IPS-15b (cell line): ENCODE measurements at regions not wholly inside any gene's neighbourhood (a gene's known extent, or its start where the extent isn't known, plus 50 kb on each side); places are given as distances from the start of the nearest gene placed in this dataset.
A peak's percentile ranks its signal among the peaks of the same experiment; 100 is the strongest.
"Not testable (repeated sequence)": the region's sequence is repeated elsewhere in the genome, so short reads cannot be mapped to it uniquely, and the experiment has no call there.

Experiments
- H3K27me3 ChIP-seq: one replicate; pipeline ENCODE4 v1.6.1; 2013; ENCODE audit warnings: low read length; ENCODE audit not compliant: control insufficient read depth, insufficient read depth
- H3K36me3 ChIP-seq: one replicate; pipeline ENCODE4 v1.6.1; 2013; ENCODE audit warnings: low read length; ENCODE audit not compliant: control insufficient read depth, insufficient read depth
- H3K4me1 ChIP-seq: one replicate; pipeline ENCODE4 v1.6.1; 2013; ENCODE audit warnings: mild to moderate bottlenecking, low read length; ENCODE audit not compliant: control insufficient read depth, insufficient read depth
- H3K4me3 ChIP-seq: one replicate; pipeline ENCODE4 v1.5.1; 2013; ENCODE audit warnings: low read depth, low read length
- H3K9ac ChIP-seq: one replicate; pipeline ENCODE4 v1.6.1; 2013; ENCODE audit warnings: low read depth, mild to moderate bottlenecking, low read length
- H3K9me3 ChIP-seq: one replicate; pipeline ENCODE4 v1.6.1; 2013; ENCODE audit warnings: mild to moderate bottlenecking, low read length; ENCODE audit not compliant: control insufficient read depth, insufficient read depth

DNA sequence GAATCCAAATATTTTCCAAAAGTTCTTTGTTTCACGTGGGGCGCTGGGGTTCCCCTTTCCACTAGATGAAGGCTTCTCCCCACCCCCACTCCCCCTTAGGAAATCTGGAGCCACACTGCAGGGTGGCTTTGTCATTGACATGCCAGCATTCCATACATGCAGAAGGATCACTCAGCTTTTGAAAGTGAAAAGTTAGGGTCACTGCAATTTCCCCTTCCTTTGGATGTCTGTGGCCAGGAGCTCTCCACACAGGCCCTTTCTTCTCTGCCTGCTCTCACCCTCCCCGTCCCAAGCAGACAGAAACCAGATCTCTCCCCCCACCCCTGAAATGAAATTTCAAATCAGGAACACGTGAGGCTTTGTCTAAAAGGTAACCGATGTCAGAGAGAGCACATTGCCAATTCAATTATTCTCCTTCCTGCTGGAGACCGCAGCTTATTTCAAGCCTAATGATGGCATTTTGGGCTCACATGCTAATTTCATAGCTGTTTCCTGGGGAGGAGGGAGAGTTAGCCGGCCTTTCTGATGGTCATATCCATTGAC, 153.9 kb upstream of the RFLNA start:
- Histone ChIP-seq H3K4me3 (peak overlapping the region; percentile 2), H3K9ac (peak overlapping the region; percentile 14), H3K4me1 (peaks cover 9% of the 10 kb centered on the region), H3K9me3 (peaks cover 18% of the 10 kb centered on the region), H3K27me3 (no peaks in the 10 kb centered on the region), H3K36me3 (no peaks in the 10 kb centered on the region)

DNA sequence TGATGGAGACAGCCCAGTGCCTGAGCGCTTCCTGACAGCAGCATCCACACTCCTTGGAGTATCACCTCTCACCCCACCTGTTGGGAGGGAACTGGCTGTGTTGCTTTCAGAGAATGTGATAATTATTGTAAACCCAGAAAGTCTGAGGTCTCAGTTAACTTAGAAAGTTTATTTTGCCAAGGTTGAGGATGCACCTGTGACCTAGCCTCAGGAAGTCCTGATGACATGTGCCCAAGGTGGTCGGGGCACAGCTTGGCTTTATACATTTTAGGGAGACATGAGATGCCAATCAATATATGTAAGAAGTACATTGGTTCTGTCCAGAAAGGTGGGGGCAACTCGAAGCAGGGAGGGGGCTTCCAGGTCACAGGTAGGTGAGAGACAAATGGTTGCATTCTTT, 153.3 kb upstream of the RFLNA start:
- Histone ChIP-seq H3K4me3 (peak overlapping the region; percentile 2), H3K9me3 (peaks cover 18% of the 10 kb centered on the region), H3K9ac (peak overlapping the region; percentile 14)
- not testable (repeated sequence) for H3K36me3 ChIP-seq, H3K27me3 ChIP-seq, H3K4me1 ChIP-seq

DNA sequence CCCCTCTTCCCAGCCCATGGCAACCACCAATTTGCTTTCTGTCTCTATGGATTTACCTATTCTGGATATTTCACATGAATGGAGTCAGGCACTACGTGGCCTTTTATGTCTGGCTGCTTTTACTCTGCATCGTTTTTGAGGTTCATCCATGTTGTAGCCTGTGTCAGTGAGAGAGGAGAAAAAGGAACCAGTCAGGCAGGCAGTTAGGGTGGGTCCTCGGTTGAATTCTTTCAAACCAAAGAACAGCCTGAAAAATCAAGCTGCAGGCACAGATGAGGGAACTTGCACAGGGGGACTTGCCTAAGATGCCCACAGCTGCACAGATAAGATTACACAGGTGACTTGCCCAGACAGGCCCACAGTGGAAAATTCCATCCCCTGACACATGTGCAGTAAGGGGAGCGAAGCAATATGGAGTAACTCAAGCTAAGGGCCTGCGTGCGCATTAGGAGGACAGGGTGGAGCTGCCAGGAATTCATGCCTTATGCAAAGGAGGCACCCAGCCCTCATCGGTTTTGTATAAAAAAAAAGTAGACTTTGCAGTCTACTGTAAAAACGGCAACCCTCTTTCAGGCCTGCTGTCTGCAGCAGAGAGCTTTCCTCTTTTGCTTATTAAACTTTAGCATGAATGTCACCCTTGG, 152.4 kb upstream of the RFLNA start:
- peaks cover 18% of the 10 kb centered on the region for H3K9me3 ChIP-seq
- H3K27me3 ChIP-seq = no peaks in the 10 kb centered on the region
- no peaks in the 10 kb centered on the region for H3K36me3 ChIP-seq
- H3K4me1 ChIP-seq = peaks cover 11% of the 10 kb centered on the region
- H3K9ac ChIP-seq = no peak overlapping the region
- no peak overlapping the region for H3K4me3 ChIP-seq

- H3K36me3 ChIP-seq = no peaks in the 10 kb centered on the region
Measured at GRCh38 chr12:124143726-124144125, 151.2 kb upstream of the RFLNA start.

DNA sequence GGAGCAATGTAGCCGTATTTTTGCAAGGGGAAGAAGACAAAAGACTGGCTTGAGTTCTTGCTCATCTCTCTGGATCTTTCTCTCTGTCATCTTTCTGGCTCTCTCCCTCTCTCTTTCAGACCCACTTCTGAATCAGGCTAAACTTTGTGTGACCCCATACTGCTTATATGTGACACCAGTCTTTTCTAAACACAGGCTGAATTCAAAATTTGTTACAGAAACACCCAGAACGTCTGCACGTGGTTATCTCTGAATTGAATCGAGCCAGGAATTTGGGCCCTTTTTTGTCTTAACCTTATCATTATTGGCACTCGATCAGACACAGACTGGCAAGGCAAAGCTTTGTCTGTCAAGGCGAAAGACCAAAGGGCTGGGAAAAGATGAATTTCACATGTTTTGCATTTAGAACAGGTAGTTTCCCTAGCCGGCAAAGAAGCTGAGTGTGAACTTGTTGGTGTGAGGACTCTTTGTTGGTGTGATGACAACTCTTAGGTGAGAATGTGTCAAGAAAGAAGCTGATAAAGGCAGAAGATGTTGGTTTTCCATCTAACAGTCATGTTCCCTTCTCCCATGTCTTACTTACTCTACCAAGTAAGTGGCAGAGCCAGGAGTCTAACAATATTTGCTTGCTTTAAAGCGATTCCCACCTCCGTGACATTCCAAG, 150.2 kb upstream of the RFLNA start:
- Histone ChIP-seq H3K36me3 (no peaks in the 10 kb centered on the region), H3K4me3 (no peak overlapping the region), H3K9ac (no peak overlapping the region), H3K4me1 (peaks cover 14% of the 10 kb centered on the region), H3K9me3 (peaks cover 18% of the 10 kb centered on the region), H3K27me3 (peaks cover 2% of the 10 kb centered on the region)

More at GRCh38 chr12:124143726-124144125, 151.2 kb upstream of the RFLNA start:
- H3K9ac ChIP-seq = no peak overlapping the region
- H3K4me1 ChIP-seq = peaks cover 14% of the 10 kb centered on the region
- peaks cover 18% of the 10 kb centered on the region for H3K9me3 ChIP-seq
- no peaks in the 10 kb centered on the region for H3K27me3 ChIP-seq
- no peak overlapping the region for H3K4me3 ChIP-seq

DNA sequence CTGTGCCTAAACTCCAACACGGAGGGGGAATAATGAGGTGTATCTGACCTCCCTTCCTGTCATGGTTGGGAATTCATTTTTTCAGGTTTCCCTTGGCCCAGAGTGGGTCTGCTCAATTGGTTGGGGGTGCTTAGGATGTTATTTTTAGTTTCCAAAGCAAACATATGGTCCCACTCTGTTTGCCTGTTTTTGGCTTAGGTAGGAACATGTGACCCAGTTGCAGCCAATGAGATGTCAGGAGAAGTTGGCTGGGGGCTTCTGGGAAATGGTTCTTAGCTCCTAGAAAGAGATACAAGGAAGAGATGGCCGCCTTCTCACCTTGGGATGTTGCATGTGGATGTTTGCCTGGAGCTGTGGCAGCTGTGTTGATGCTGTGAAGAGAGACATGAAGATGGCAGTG, 147.9 kb upstream of the RFLNA start:
- peaks cover 2% of the 10 kb centered on the region for H3K27me3 ChIP-seq
- no peaks in the 10 kb centered on the region for H3K36me3 ChIP-seq

DNA sequence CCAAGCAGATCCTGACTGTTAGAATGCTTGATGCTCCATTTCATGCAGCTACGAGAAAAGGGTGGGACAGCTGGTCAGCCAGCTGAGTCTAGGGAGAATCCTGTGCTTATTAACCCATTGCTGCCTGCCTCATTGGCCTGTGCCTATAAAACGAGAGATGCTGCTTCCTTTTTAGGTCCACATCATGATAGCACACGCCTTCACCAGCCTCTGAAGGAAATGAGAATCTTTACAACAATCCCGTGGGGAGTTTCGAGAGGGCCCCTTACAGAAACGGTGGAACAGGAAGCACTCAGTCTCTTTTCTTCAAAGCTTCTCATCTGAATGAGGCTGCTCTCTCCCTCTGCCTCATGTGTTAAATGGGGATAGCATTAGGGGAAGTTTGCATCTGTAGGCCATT, 147.3 kb upstream of the RFLNA start:
- no peaks in the 10 kb centered on the region for H3K36me3 ChIP-seq

More for the DNA sequence above, 147.9 kb upstream of the RFLNA start:
- Histone ChIP-seq H3K9ac (no peak overlapping the region), H3K9me3 (peaks cover 18% of the 10 kb centered on the region), H3K4me3 (no peak overlapping the region), H3K4me1 (peaks cover 5% of the 10 kb centered on the region)

GRCh38 chr12:124148481-124149273, 146.2 kb upstream of the RFLNA start:
- peaks cover 2% of the 10 kb centered on the region for H3K27me3 ChIP-seq
- H3K9me3 ChIP-seq = peaks cover 7% of the 10 kb centered on the region
- H3K4me3 ChIP-seq = no peak overlapping the region
- no peak overlapping the region for H3K9ac ChIP-seq
- peaks cover 5% of the 10 kb centered on the region for H3K4me1 ChIP-seq
- H3K36me3 ChIP-seq = no peaks in the 10 kb centered on the region

More for the DNA sequence above, 147.3 kb upstream of the RFLNA start:
- Histone ChIP-seq H3K4me1 (peaks cover 5% of the 10 kb centered on the region), H3K9me3 (peaks cover 14% of the 10 kb centered on the region), H3K4me3 (no peak overlapping the region), H3K27me3 (peaks cover 2% of the 10 kb centered on the region), H3K9ac (no peak overlapping the region)

GRCh38 chr12:124149287-124149686, 145.6 kb upstream of the RFLNA start:
- Histone ChIP-seq H3K27me3 (peaks cover 2% of the 10 kb centered on the region), H3K36me3 (no peaks in the 10 kb centered on the region), H3K9ac (no peak overlapping the region), H3K9me3 (peaks cover 7% of the 10 kb centered on the region), H3K4me3 (no peak overlapping the region), H3K4me1 (peaks cover 5% of the 10 kb centered on the region)

DNA sequence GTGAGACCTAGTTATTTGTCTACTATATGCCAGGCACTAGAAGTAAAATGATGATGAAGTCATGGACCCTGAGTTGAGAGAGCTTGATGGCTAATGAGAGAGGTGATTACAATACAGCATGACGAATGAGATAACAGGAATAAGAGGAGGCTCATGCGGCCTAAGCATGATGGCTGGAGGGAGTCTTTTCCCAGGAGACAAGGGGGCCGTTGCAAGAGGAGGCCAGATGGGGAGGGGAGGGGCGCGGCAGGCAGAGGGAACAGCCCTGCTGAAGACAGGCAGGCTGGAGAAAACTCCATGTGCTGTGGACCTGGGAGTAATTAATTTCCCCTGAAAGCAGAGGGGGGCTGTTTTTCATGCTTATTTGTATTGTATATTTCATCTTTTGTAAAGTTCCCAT, 144.7 kb upstream of the RFLNA start:
- peaks cover 2% of the 10 kb centered on the region for H3K27me3 ChIP-seq
- H3K4me3 ChIP-seq = no peak overlapping the region
- H3K4me1 ChIP-seq = peaks cover 5% of the 10 kb centered on the region
- H3K9me3 ChIP-seq = no peaks in the 10 kb centered on the region
- H3K36me3 ChIP-seq = no peaks in the 10 kb centered on the region
- H3K9ac ChIP-seq = no peak overlapping the region

- Histone ChIP-seq H3K36me3 (no peaks in the 10 kb centered on the region), H3K27me3 (peaks cover 2% of the 10 kb centered on the region), H3K4me3 (no peak overlapping the region), H3K9me3 (no peaks in the 10 kb centered on the region), H3K9ac (no peak overlapping the region), H3K4me1 (peaks cover 5% of the 10 kb centered on the region)
Measured at GRCh38 chr12:124151583-124151982, 143.3 kb upstream of the RFLNA start.
